NCI-H2029 (cell line): ENCODE measurements at regions not wholly inside any gene's neighbourhood (a gene's known extent, or its start where the extent isn't known, plus 50 kb on each side); places are given as distances from the start of the nearest gene placed in this dataset.

Experiments
- DNase-seq: peaks from one replicate; lab custom pipeline; 2025; lab: John Stamatoyannopoulos, UW

DNA sequence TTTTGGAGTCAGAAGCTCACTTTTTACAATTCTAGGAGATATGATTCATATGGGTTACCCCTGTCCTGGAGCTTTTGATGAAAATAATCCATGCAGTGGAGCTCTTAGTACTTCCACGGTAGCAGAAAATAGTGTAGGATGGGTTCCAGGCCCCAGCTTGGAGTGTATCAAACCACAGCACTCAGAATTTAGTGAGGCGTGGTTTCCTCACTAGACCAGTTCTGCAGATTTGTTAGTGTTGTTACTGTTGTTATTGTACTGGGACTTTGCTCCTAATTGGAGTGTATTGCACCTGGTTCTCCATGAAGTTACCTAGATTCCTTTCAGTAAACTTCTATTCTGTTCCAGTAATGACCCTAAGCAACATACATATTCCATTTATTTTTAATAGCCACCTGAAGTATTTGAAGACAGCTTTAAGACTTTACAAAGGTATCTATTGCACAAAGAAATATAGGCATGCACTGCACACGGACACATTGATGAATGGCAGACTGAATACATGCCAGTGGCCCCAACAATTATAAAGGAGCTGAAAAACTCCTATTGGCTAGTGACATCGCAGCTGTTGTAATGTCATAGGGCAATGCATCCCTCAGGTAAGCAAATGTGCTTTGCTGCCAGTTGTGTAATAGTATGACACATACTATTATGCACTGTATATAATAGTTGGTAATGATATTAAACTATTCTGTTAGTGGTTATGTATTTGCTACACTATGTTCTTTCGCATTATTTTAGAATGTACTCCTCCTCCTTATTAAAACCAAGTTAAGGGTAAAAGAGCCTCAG, 1058.0 kb downstream of the KCNT2 start:
- DNase-seq = no peak

DNA sequence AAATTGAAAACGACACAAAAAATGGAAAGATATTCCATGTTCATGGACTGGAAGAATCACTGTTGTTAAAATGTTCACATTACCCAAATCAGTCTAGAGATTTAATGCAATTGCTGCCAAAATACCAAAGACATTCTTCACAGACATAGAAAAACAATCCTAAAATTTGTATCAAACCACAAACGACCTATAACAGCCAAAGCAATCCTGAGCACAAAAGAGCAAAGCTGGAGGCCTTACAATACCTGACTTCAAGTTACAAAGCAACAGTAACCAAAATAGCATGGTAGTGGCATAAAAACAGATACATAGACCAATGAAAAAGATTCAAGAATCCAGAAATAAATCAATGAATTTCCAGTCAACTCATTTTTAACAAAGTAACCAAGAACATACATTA, 1077.3 kb downstream of the KCNT2 start:
- DNase-seq = no peak

DNA sequence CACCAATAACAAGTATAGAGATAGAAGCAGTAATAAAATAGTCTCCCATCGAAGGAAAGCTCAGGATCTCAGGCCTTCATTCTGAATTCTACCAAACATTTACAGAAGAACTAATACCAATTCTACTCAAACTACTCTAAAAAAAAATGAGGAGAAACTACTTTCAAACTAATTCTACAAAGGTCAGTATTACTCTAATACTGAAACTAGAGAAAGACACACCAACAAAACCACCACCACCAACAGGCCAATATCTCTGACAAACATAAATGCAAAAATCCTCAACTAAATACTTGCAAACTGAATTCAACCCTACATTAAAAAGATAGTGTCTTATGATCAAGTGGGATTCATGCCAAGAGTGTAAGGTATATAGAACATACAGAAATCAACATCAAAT, 1078.4 kb downstream of the KCNT2 start:
- DNase-seq = no peak

DNA sequence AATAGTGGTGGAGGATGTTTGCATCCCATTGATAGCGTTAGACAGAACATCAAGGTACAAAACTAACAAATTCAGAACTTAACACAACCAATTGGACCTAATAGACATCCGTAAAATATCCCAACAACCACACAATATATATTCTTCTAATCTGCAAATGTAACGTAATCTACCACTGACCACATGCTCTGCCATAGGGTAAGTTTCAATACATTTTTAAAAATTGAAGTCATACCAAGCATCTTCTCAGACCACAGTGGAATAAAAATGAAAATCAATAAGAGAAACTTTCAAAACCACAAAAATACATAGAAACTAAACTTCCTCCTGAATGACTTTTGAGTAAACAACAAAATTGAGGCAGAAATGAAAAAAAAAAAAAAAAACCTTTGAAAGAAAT, 1087.5 kb downstream of the KCNT2 start:
- no peak for DNase-seq

DNA sequence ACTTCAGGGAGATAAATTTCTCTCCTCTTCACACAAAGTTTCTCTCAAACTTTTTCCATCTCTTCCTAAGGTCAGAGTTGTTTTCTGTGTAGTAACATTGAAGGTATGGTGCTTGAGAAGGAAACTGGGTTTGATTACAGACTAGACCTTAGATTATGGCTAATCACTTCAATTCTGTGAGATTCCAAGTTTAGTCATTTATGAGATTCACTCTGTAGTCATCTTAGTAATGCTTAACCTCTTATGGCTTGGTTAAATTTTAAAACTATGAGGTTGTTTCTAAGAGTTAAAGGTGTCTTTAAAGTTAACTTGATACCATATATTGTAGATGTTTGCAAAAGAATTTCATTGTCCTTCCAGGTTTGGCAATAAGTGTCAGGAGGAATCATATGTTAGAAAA, 1092.2 kb downstream of the KCNT2 start:
- DNase-seq = no peak

DNA sequence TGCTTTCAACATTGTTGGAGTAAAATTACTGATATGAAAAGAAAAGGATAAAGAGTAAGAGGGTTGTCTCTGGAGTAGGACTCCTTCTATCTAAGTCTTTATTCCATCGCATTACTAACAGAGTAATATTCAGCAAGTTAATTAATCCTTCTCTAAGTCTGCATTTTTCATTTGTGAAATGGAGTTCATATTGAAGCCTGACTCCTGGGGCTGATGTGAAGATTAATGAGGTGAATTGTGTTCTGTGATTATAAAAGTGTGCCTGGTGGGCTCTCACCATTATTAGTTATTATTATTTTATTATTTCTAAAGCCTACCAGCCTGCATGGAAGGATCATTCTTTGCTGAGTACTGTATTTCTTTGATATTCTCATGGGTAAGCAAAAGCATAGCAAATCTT, 1096.7 kb downstream of the KCNT2 start:
- no peak for DNase-seq

DNA sequence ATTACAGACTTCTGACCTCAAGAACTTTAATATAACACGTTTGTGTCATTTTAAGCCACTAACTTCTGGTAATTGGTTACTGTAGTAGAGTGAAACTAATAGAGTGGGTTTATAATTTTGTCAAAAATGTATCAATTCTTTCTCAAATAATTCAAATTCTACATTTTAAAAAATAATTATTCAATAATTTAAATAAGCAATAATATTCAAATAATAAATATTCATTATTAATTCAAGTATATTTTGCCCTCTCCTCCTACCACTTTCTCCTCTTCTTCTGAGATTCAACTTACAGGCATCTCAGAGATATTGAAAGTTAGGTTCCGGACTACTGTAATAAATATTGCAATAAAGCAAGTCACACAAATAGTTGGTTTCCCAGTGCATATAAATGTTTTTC, 1107.1 kb downstream of the KCNT2 start:
- no peak for DNase-seq

DNA sequence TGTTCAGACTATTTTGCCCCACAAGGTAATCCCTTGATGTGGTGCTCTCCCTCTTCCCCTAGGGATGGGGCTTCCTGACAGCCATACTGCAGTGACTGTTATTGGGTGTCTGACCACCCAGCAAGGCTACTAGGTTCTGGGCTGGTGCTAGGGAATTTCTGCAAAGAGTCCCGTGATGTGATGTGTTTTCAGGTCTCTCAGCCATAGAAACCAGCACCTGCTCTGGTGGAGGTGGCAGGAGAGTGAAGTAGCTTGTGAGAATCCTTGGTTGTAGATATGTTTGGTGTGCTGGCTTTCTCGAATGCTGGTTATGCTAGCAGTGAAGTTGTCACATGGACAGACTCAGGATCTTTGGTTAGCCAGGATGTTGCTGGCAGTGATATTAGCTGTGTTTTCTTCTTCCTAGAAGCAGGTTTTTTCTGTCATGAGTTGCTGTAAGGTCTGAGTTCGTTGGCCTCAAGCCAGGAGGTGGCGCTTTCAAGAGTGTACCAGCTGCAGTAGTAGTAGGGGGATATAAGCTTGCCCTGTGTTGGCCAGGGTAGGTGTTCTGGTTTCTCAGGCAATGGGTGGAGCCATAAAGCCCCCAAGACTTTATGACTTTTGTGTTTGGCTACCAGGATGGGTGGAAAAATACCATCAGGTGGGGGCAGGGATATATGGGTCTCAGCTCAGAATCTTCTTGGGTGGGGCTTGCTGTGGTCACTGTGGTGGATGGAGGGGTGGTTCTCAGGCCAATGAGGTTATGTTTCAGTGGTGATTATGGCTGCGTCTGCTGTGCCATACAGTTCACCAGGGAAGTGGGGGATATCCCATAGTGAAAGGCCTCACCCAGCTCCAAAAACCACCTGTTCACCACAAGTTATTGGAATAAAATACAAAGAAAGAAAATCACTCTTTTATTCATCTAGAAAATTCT, 1112.3 kb downstream of the KCNT2 start:
- DNase-seq = no peak

DNA sequence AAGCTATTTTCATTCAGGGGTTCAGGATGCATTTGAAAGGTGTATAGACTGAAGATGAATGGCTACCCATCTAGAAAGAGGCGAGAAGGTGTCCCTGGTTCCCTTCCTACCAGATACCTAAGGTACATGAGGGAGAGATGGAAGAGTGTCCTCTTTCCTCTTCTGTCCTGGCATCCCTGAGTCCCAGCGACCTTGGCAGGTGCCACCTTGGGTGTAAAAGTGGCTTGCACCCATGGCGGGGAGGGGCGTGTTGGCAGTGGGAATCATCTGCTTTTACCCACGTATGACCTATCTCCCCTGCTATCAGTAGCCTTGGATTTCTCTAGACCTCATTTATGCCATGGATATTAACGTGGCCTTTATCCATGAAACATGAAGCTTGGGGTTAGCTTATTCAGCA, 1126.1 kb downstream of the KCNT2 start:
- no peak for DNase-seq

DNA sequence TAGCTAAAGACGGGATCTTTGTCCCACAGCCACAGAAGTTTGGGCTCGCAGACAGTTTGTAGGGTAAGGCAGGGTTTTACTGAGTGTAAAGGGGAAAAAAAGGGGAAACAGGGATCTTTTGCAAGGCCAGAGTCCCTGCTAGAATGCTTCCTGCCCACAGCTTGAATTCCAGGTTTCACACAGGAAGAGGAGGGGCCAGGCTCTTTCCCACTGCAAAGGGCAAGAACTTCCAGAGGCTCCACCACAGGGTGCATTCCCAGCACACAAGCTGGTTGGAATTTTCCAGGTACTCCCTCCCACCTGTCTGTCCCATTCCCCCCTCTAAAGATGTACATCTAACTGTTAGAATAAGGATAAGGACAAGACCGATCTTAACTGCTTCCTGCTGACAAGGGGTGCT, 1126.9 kb downstream of the KCNT2 start:
- no peak for DNase-seq

DNA sequence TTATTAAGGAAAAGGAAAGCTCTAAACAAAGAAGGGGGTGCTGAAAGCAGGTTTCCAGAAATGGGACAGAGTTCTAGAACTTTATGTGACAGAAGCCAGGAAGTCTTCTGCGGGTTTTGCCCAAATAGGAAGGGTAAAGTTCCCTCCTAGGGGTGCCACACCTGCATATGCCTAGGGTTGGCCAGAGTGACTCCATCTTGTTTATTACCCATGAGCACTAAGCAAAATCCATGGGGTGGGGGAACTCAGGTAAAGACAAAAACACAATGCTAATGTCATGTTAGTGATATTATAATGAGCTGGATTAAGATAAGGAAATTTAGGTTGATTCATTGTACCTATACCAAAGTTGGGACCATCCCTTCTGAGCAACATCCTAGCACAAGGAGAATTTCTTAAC, 1132.7 kb downstream of the KCNT2 start:
- DNase-seq = no peak

DNA sequence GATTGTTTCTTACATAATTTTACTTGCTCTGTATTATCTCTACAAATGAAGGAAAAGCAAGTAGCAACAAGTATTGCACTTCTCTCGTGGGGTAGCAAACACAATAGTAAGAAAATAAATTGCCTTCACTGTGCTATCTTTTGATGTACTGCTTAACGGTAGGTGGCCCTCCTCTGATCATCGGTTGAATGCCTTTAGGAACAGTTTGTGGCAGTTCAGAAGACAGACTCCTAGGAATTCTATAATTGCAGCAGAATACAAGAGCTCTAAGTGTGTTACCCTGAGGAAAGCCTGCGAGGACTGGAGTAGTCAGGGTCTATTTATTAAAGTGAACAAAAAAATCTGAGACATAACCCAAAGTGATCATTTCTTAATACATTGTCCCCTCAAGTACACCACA, 1135.9 kb downstream of the KCNT2 start:
- DNase-seq = no peak

DNA sequence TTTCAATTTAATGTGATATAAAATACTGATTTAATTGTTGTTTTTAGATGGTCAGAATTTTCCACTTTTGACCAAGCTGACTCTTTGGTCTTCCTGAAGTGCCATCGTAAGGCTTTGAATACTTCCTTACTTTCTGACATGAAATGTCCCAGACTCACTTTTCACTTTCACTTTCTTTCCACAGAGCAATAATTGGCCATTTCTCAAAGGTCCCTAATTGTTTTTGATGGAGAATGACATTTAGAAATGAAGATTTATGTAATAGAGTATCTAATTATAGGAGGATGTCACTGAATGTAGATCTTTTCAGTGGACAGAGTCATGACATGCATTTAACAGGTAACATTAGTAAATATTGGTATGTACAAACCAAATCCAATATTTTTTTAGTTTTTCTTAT, 1141.6 kb downstream of the KCNT2 start:
- DNase-seq = no peak

DNA sequence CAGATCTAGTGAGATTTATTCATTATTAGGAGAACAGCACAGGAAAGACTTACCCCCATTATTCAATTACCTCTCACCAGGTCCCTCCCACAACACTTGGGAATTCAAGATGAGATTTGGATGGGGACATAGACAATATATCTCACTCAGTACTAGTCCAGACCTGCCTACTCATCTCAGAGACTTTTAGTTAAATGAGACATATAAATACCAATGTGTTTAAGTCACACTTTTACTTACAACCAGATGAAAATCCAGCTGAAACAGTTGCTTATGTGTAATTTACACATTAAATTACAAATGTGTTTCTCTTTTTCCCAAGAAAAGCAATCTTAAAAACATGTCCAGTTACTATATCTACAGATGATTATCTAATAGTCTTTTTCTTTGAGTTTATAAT, 1145.6 kb downstream of the KCNT2 start:
- DNase-seq = no peak

DNA sequence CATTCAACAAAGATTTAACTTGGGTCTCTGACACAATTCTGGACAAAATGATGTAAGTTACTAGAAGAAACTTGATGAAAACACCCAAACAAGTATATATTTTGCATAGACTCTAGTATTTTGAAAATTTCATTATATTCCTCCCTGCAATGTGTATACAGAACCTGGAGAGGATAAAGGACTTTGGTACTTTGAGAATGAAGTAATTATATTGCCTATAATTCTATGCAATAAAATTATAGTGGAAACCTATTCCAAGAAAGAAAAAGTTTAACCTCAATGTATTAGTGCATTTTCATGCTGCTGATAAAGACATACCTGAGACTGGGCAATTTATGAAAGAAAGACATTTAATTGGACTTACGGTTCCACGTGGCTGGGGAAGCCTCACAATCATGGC, 1146.1 kb downstream of the KCNT2 start:
- no peak for DNase-seq

DNA sequence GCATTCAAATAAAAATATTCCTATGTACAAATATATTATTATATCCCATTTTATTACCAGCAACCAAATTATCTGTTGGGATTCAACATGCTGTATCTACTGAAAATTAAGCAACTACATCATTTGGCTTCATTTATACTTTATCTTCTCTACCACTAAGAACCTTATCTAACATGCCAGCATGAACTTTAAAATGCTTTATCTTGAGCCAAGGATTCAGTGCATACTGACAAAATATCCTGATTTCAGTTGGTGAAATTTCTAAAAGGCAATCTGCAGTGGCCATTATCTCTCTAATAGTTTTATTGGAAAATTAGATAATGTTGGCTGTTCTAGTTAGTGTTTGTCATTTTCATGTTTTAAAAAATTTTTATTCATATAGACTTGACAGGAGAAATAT, 1149.9 kb downstream of the KCNT2 start:
- no peak for DNase-seq

DNA sequence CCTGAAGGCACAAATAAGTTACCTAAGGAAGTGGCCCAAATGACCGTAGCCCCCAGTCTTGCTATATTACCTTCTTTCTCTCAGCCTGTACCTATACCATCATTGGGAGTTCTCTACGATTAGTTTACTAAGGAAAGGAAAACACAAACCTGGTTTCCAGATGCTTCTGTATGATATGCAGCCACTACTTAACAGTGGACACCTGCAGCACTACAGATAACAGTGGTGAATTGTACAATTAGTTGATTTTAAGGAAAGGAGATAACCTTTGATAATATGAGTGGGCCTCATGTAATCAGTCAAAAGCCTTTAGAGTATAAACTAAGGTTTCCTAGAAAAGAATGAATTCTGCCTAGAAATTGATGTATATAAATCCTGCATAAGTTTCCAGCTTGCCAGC, 1157.4 kb downstream of the KCNT2 start:
- no peak for DNase-seq

DNA sequence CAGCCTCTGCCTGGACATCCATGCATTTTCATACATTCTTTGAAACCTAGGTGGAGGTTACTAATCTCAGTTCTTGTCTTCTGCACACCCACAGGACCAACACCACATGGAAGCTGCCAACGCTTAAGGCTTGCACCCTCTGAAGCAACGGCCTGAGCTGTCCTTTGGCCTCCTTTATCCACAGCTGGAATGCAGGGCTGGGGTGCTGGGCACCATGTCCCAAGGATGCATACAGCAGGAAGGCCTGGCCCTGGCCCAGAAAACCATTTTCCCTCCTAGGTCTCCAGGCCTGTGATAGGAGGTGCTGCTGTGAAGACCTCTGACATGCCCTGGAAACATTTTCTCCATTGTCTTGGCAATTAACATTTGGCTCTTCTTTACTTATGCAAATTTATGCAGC, 1168.6 kb downstream of the KCNT2 start:
- DNase-seq = no peak

DNA sequence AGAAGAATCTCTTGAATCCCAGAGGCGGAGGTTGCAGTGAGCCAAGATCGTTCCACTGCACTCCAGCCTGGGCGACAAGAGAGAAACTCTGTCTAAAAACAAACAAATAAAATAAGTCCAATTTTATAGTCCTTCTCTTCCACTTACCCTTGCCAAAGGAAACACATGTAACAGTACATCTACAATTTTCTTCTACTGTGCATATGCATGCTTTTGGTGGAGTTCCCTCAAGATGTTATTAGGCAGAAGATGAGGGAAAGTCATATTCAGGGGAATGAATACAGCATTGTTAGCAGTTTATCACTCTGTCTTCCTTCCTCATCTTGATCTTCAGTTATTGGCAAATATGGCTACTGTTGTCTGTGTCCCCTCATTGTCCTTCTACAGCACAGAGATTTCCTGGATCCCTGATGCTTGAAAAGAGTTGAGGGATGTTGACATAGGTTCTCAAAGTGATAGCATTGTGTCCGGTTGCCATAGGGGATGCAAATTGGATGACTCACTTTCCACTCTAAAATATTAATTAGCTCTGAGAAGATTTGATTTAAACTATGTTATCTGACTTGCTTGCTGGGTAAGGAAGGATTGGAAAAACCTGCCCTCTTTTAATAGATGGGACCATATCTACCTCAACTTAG, 1173.6 kb downstream of the KCNT2 start:
- DNase-seq = no peak

DNA sequence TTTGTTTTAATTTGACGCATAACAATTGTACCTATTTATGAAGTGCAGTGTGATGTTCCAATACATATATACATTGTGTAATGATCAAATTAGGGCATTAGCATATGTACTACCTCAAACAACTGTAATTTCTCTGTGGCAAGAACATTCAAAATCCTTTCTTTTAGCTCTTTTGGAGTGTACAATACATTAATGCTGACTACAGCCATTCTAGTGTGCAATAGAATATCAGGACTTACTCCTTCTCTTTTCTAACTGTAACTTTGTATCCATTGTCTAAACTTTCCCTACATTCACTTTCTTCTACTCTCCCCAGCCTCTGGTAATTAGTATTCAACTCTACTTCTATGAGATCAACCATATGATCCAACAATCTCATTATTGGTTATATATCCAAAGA, 1177.4 kb downstream of the KCNT2 start:
- no peak for DNase-seq

DNA sequence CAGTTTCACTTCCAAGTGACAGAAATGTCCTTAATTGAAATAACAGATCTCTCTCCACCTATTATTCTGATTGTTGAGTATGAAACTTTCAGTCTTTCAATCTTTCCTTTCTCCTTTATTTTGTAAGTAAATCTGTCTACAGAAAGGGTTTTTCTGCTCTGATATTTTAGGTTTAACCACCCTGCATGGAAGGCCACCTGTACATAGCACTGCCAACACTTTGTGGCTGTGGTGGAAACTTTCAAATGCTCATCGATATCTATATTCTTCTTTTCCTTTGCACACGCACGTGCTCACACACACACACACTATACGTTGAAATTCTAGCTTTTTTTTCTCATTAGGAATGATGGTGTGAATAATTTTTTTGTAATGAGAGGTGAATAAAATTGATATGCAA, 1179.3 kb downstream of the KCNT2 start:
- no peak for DNase-seq

DNA sequence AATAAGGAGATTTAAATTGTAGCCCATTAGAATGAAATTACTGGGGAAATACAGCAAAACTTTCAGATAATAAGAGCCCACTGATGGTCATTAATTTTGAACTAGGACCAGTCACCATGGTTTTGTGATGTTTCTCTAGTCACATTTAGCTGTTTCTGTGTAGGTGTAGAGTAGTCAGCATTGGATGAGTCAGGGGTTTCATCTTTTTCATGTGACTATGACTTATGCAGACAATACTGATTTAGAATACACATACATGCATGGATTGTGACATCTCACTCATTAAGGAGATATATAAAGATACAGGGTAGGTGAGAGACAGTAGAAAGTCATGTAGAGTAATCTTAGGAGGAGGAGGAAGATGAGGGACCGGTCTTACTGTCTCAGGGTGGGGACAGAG, 1192.7 kb downstream of the KCNT2 start:
- DNase-seq = no peak

DNA sequence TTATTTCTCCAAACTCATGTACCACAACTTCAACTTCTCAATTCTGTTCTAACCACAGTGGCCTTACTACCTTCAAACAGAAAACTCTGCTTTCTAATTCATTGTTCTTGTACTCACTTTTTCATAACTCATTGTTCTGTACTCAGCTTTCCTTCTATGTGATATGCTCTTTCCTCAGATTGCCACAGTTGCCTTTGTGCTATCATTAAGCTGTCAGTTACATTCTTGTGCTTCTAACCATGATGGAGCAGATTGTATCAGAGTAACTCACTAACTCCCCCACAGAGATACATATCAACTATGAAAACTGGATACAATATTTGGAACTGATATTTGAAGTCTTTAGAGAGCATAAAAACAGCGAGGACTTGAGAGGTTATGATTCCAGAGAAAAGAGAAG, 1213.7 kb downstream of the KCNT2 start:
- DNase-seq = no peak
